ENCODE measurements at regions not wholly inside any gene's neighbourhood (a gene's known extent, or its start where the extent isn't known, plus 50 kb on each side); places are given as distances from the start of the nearest gene placed in this dataset.
"Not testable (repeated sequence)": the region's sequence is repeated elsewhere in the genome, so short reads cannot be mapped to it uniquely, and the experiment has no call there.

- DNase-seq: not testable (repeated sequence)
Measured at GRCh38 chr12:124669271-124669721, 101.9 kb upstream of the NCOR2 start.

- no peak for DNase-seq
Measured at GRCh38 chr12:124668602-124669001, 101.2 kb upstream of the NCOR2 start.

- DNase-seq: no peak
Measured at GRCh38 chr12:124667506-124668326, 100.3 kb upstream of the NCOR2 start.

GRCh38 chr12:124666722-124667259 is 99.4 kb upstream of the NCOR2 start:
- DNase-seq: no peak

GRCh38 chr12:124665511-124665910 is 98.1 kb upstream of the NCOR2 start:
- DNase-seq: no peak

GRCh38 chr12:124664395-124665111 is 97.1 kb upstream of the NCOR2 start:
- no peak for DNase-seq

GRCh38 chr12:124663771-124664366 is 96.5 kb upstream of the NCOR2 start:
- DNase-seq: no peak

GRCh38 chr12:124663206-124663605 is 95.8 kb upstream of the NCOR2 start:
- no peak for DNase-seq

- no peak for DNase-seq
Measured at GRCh38 chr12:124661341-124661740, 93.9 kb upstream of the NCOR2 start.

- no peak for DNase-seq
Measured at GRCh38 chr12:124660851-124661250, 93.4 kb upstream of the NCOR2 start.

GRCh38 chr12:124658806-124659402 is 91.5 kb upstream of the NCOR2 start:
- DNase-seq: no peak

- DNase-seq: no peak
Measured at GRCh38 chr12:124658302-124658701, 90.9 kb upstream of the NCOR2 start.

- DNase-seq: no peak
Measured at GRCh38 chr12:124656947-124657434, 89.6 kb upstream of the NCOR2 start.

- DNase-seq: no peak
Measured at GRCh38 chr12:124655698-124656516, 88.5 kb upstream of the NCOR2 start.

- DNase-seq: no peak
Measured at GRCh38 chr12:124655048-124655697, 87.8 kb upstream of the NCOR2 start.

GRCh38 chr12:124654666-124655047 is 87.2 kb upstream of the NCOR2 start:
- DNase-seq: no peak

- DNase-seq: no peak
Measured at GRCh38 chr12:124653169-124653931, 85.9 kb upstream of the NCOR2 start.

GRCh38 chr12:124652661-124653060 is 85.2 kb upstream of the NCOR2 start:
- DNase-seq: no peak

- DNase-seq: no peak
Measured at GRCh38 chr12:124651516-124652273, 84.3 kb upstream of the NCOR2 start.

GRCh38 chr12:124650912-124651311 is 83.5 kb upstream of the NCOR2 start:
- DNase-seq: no peak
